SK-N-SH (cell line): ENCODE measurements at regions not wholly inside any gene's neighbourhood (a gene's known extent, or its start where the extent isn't known, plus 50 kb on each side); places are given as distances from the start of the nearest gene placed in this dataset.

Experiments used
- CTCF ChIA-PET: fragments of 300-600, 350-600 bp; formaldehyde crosslinking; extraction: SDS; loops from one replicate; lab custom pipeline; 2021; lab: Yijun Ruan, JAX
- POLR2A ChIA-PET: fragments of 350-600 bp; sonication (Branson Sonifier 250); formaldehyde crosslinking; extraction: SDS; loops from one replicate; lab custom pipeline; 2020; ENCODE audit warnings: antibody characterized with exemption, inconsistent platforms; lab: Yijun Ruan, JAX
- DNase-seq: peaks from one replicate; pipeline ENCODE4 v3.0.0; 2012
- H2AFZ ChIP-seq: fragments of 200-600 bp; sonication (generic); 2 replicates; pipeline ENCODE4 v1.8.1; 2016; ENCODE audit warnings: antibody characterized with exemption, mild to moderate bottlenecking, low read depth
- H3F3A ChIP-seq: fragments of 200-600 bp; sonication (generic); replicated peaks from 2 replicates; pipeline ENCODE3; 2016; ENCODE audit warnings: antibody characterized with exemption, mild to moderate bottlenecking; ENCODE audit not compliant: insufficient read depth
- H3K27ac ChIP-seq, 2 experiments: fragments of 200-500 bp in 1 of 2; fragments of 200-600 bp in 1 of 2; sonication (Bioruptor generic) in 1 of 2; sonication (generic), shearing (Covaris generic) in 1 of 2; 2 replicates each; pipeline versions ENCODE4 v1.5.1 to v1.6.1; 2014 to 2016; ENCODE audit warnings: low read depth in 2 of 2, inconsistent platforms in 1 of 2, low read length in 1 of 2, mild to moderate bottlenecking in 1 of 2, mixed read lengths in 1 of 2
- H3K27me3 ChIP-seq: fragments of 200-600 bp; sonication (generic), shearing (Covaris generic); 2 replicates; pipeline ENCODE4 v1.6.1; 2016; ENCODE audit warnings: mixed run types; ENCODE audit not compliant: insufficient read depth
- H3K36me3 ChIP-seq, 2 experiments: fragments of 200-500 bp in 1 of 2; fragments of 200-600 bp in 1 of 2; sonication (Bioruptor generic) in 1 of 2; sonication (generic) in 1 of 2; replicated peaks in 1 of 2; 2 replicates each; pipeline versions ENCODE3 to v1.5.1; 2014 to 2016; ENCODE audit warnings: low read length in 1 of 2, mild to moderate bottlenecking in 1 of 2; ENCODE audit not compliant: insufficient read depth in 2 of 2, control insufficient read depth in 1 of 2
- H3K4me1 ChIP-seq, 2 experiments: fragments of 200-500 bp in 1 of 2; fragments of 200-600 bp in 1 of 2; sonication (Bioruptor generic) in 1 of 2; sonication (generic), shearing (Covaris generic) in 1 of 2; 2 replicates each; pipeline versions ENCODE4 v1.5.1 to v1.6.1; 2014 to 2016; ENCODE audit warnings: low read depth in 1 of 2, low read length in 1 of 2, mixed run types in 1 of 2; ENCODE audit not compliant: insufficient read depth in 2 of 2, control insufficient read depth in 1 of 2
- H3K4me2 ChIP-seq: fragments of 200-600 bp; sonication (generic), shearing (Covaris generic); 2 replicates; pipeline ENCODE4 v1.6.1; 2017; ENCODE audit warnings: mixed run types
- H3K4me3 ChIP-seq, 2 experiments: fragments of 200-500 bp in 1 of 2; fragments of 200-600 bp in 1 of 2; sonication (Bioruptor generic) in 1 of 2; sonication (generic), shearing (Covaris generic) in 1 of 2; 2 replicates each; pipeline versions ENCODE4 v1.5.1 to v1.8.1; 2014 to 2016; ENCODE audit warnings: low read depth in 2 of 2, inconsistent platforms in 1 of 2, low read length in 1 of 2, mild to moderate bottlenecking in 1 of 2, mixed read lengths in 1 of 2, moderate library complexity in 1 of 2
- H3K79me2 ChIP-seq: fragments of 200-600 bp; sonication (generic); 2 replicates; pipeline ENCODE4 v1.8.1; 2017; ENCODE audit warnings: mild to moderate bottlenecking; ENCODE audit not compliant: insufficient read depth
- H3K9ac ChIP-seq: fragments of 200-600 bp; sonication (generic); 2 replicates; pipeline ENCODE4 v1.6.1; 2017; ENCODE audit warnings: mixed run types
- H3K9me2 ChIP-seq: fragments of 200-600 bp; sonication (generic); 2 replicates; pipeline ENCODE4 v1.6.1; 2017; ENCODE audit warnings: mixed run types
- H3K9me3 ChIP-seq: fragments of 200-600 bp; sonication (generic); 2 replicates; pipeline ENCODE4 v1.6.1; 2017; ENCODE audit warnings: mixed run types, mild to moderate bottlenecking, moderate library complexity
- H4K20me1 ChIP-seq: fragments of 200-600 bp; sonication (generic); 2 replicates; pipeline ENCODE4 v1.6.1; 2017; ENCODE audit warnings: mild to moderate bottlenecking, mixed run types; ENCODE audit not compliant: insufficient read depth
- CHD2 ChIP-seq: fragments of 150-350 bp; IDR thresholded peaks from 2 replicates; pipeline ENCODE4 v1.6.1; 2018; ENCODE audit warnings: low read length; ENCODE audit not compliant: partially characterized antibody
- FOXJ3 ChIP-seq: sonication (generic); formaldehyde crosslinking; IDR thresholded peaks from 2 replicates; pipeline ENCODE4 v1.5.1; 2020; ENCODE audit warnings: mild to moderate bottlenecking, missing genetic modification reagents
- FOXM1 ChIP-seq: IDR thresholded peaks from 2 replicates; pipeline ENCODE4 v1.4.0; 2012; ENCODE audit warnings: low read depth, mild to moderate bottlenecking
- JUND ChIP-seq: IDR thresholded peaks from 2 replicates; pipeline ENCODE4 v1.4.0; 2012
- MEF2A ChIP-seq: IDR thresholded peaks from 2 replicates; pipeline ENCODE4 v1.4.0; 2012; ENCODE audit warnings: low read depth, borderline replicate concordance
- MXI1 ChIP-seq: IDR thresholded peaks from 2 replicates; pipeline ENCODE4 v1.6.1; 2012; ENCODE audit warnings: mild to moderate bottlenecking, low read depth, low read length, improper control_type of control experiment
- POLR2AphosphoS5 ChIP-seq: IDR thresholded peaks from 2 replicates; pipeline ENCODE4 v1.6.1; 2012; ENCODE audit warnings: low read depth, low read length
- RFX5 ChIP-seq: IDR thresholded peaks from 2 replicates; pipeline ENCODE4 v1.6.1; 2012; ENCODE audit warnings: mild to moderate bottlenecking, improper control_type of control experiment, low read length
- RXRA ChIP-seq: IDR thresholded peaks from 2 replicates; pipeline ENCODE4 v1.4.0; 2012; ENCODE audit warnings: low read depth, mild to moderate bottlenecking, borderline replicate concordance
- SMC3 ChIP-seq: IDR thresholded peaks from 2 replicates; pipeline ENCODE4 v1.6.1; 2012; ENCODE audit warnings: low read depth, low read length, improper control_type of control experiment
- WGBS: methylation state at CpG from one replicate; pipeline ENCODE4 v1.1.6; 2017; ENCODE audit warnings: low lambda C conversion rate; 5-methylcytosine and 5-hydroxymethylcytosine counted together
- TF ChIP-seq, protein P1 (sequence below): fragments of 200-600 bp; sonication (generic); IDR thresholded peaks from 2 replicates; pipeline ENCODE4 v1.6.1; 2017; ENCODE audit warnings: antibody characterized with exemption, mild to moderate bottlenecking, moderate library complexity
- TF ChIP-seq, protein P2 (sequence below): IDR thresholded peaks from 2 replicates; pipeline ENCODE4 v1.4.0; 2012; ENCODE audit warnings: low read depth, borderline replicate concordance
- TF ChIP-seq, protein P3 (sequence below): fragments of 150-350 bp; IDR thresholded peaks from 2 replicates; pipeline ENCODE4 v1.6.1; 2017; ENCODE audit warnings: antibody characterized with exemption, low read length, low read depth, borderline replicate concordance

DNA sequence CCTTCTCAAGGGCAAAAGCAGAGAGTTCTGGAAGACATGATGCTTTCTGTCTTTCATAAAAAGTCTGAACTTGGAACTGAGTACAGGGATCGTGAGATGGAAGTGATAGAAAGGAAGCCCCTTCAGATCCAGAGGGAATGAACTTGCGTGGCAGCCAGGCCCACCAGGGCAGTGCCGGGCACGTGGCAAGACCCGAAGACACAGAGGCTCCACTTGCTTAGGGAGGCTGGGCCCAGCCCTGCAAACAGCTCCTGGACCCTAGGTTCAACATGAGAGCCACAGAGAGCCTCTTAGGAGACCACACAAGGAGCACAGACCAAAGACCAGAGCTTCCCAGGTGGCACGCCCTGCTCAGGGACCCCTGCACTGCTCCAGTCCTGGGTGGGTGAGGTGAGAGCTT lies 155.4 kb upstream of the SMIM21 start:
- Histone ChIP-seq H4K20me1 (no peaks in the 10 kb centered on the region), H3K9me3 (no peaks in the 10 kb centered on the region), H3K4me2 (no peak overlapping the region), H3F3A (no peaks in the 10 kb centered on the region), H3K9ac (no peak overlapping the region), H3K27ac (no peak overlapping the region), H3K27me3 (no peaks in the 10 kb centered on the region), H3K79me2 (no peaks in the 10 kb centered on the region), H3K4me3 (no peak overlapping the region), H2AFZ (no peak overlapping the region), H3K36me3 (no peaks in the 10 kb centered on the region), H3K9me2 (no peaks in the 10 kb centered on the region), H3K4me1 (no peaks in the 10 kb centered on the region)
- ChIA-PET CTCF (interaction anchor here (1.0 kb wide), 1 partner anchor 13 kb away, joined by 4 read pairs; no protein-coding TSS in a partner anchor), POLR2A (no interaction called here)
- TF ChIP-seq RFX5 = no peak
- TF ChIP-seq, protein P1, sequence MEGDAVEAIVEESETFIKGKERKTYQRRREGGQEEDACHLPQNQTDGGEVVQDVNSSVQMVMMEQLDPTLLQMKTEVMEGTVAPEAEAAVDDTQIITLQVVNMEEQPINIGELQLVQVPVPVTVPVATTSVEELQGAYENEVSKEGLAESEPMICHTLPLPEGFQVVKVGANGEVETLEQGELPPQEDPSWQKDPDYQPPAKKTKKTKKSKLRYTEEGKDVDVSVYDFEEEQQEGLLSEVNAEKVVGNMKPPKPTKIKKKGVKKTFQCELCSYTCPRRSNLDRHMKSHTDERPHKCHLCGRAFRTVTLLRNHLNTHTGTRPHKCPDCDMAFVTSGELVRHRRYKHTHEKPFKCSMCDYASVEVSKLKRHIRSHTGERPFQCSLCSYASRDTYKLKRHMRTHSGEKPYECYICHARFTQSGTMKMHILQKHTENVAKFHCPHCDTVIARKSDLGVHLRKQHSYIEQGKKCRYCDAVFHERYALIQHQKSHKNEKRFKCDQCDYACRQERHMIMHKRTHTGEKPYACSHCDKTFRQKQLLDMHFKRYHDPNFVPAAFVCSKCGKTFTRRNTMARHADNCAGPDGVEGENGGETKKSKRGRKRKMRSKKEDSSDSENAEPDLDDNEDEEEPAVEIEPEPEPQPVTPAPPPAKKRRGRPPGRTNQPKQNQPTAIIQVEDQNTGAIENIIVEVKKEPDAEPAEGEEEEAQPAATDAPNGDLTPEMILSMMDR = no peak
- no peak for TF ChIP-seq FOXJ3 (CRISPR knock-in tag)
- no peak for TF ChIP-seq FOXM1
- TF ChIP-seq POLR2AphosphoS5 = no peak
- no peak for TF ChIP-seq JUND
- WGBS = 23% methylated on average over 6 of the region's 6 CpGs
- no peak for DNase-seq

DNA sequence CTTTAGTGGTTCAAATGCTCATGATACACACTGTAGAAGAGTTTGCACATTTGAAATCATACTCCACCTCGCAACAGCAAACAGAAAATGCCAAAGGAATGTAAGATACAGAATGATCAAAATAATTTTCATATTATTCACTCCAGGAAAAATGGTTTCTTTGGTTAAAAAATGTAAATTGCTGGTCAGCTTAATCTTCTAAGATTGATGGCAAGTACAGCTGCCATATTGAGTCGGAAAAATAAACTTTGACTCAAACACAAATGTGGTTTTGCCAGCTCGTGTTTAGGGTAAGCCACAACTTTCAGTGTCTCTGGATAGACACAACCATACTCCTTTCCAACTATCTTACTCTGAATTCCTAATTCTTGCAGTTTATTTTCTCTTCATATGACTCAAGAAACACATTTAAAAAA lies 154.9 kb upstream of the SMIM21 start:
- no peaks in the 10 kb centered on the region for H3K79me2 ChIP-seq
- H3K27ac ChIP-seq = no peak overlapping the region
- WGBS = 10% methylated on average over 3 of the region's 3 CpGs
- no peaks in the 10 kb centered on the region for H3K9me3 ChIP-seq
- H4K20me1 ChIP-seq = no peaks in the 10 kb centered on the region
- no peak overlapping the region for H2AFZ ChIP-seq
- no peak overlapping the region for H3K9ac ChIP-seq
- no peaks in the 10 kb centered on the region for H3K9me2 ChIP-seq
- H3K4me1 ChIP-seq = no peaks in the 10 kb centered on the region
- no peak overlapping the region for H3K4me2 ChIP-seq
- POLR2A ChIA-PET = no interaction called here
- no peak overlapping the region for H3K4me3 ChIP-seq
- DNase-seq = no peak
- no peaks in the 10 kb centered on the region for H3F3A ChIP-seq
- TF ChIP-seq MXI1 (no peak), JUND (no peak), CHD2 (no peak)
- no peaks in the 10 kb centered on the region for H3K27me3 ChIP-seq
- CTCF ChIA-PET = no interaction called here
- no peaks in the 10 kb centered on the region for H3K36me3 ChIP-seq

DNA sequence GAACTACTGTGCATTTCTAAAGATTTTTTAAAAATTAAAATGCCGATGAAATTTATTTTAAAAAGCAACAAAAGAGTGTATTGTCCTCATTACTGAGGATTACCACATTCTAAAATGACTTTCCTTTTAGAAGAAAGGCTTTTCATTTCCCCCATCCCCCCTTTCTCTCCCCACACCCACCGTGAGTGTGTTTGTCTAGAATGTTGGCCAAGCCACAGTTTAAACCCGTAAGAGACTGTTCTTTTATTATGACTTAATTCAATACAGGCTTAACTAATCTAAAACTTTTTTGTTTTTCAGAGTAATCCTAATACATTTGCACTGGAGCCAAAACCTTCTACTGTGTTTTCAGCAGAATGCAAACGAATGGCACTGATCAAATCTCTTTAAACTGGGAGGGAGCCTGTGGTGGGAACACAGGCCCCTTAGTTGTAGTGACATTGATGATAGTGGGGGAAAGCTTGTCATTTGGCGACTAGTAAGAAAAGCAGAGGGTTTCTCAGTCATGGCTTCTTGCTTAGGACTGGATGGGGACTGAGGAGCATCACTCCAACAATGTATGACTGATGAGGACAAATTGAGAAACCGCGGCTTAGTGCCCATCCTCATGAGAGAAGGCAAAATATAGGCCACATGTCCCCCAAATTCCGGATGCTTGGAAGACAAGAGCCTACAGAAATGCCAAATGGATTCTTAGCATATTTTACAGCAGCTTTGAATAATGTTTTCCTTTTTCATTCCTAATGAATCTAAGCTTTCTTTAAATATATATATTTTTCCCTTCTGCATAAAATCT lies 154.0 kb upstream of the SMIM21 start:
- TF ChIP-seq, protein P2, sequence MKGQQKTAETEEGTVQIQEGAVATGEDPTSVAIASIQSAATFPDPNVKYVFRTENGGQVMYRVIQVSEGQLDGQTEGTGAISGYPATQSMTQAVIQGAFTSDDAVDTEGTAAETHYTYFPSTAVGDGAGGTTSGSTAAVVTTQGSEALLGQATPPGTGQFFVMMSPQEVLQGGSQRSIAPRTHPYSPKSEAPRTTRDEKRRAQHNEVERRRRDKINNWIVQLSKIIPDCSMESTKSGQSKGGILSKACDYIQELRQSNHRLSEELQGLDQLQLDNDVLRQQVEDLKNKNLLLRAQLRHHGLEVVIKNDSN = no peak
- no peak for TF ChIP-seq MEF2A
- TF ChIP-seq, protein P3, sequence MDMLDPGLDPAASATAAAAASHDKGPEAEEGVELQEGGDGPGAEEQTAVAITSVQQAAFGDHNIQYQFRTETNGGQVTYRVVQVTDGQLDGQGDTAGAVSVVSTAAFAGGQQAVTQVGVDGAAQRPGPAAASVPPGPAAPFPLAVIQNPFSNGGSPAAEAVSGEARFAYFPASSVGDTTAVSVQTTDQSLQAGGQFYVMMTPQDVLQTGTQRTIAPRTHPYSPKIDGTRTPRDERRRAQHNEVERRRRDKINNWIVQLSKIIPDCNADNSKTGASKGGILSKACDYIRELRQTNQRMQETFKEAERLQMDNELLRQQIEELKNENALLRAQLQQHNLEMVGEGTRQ = no peak
- TF ChIP-seq SMC3 = no peak
- TF ChIP-seq RXRA = no peak
- Histone ChIP-seq H3K4me2 (no peak overlapping the region), H3K4me1 (no peaks in the 10 kb centered on the region), H3K9ac (no peak overlapping the region), H3F3A (no peaks in the 10 kb centered on the region), H3K4me3 (no peak overlapping the region), H3K27me3 (no peaks in the 10 kb centered on the region), H3K27ac (no peak overlapping the region), H2AFZ (no peak overlapping the region), H4K20me1 (no peaks in the 10 kb centered on the region), H3K9me2 (no peaks in the 10 kb centered on the region), H3K79me2 (no peaks in the 10 kb centered on the region), H3K9me3 (no peaks in the 10 kb centered on the region), H3K36me3 (no peaks in the 10 kb centered on the region)
- ChIA-PET POLR2A (no interaction called here), CTCF (no interaction called here)
- WGBS = 32% methylated on average over 8 of the region's 8 CpGs
- DNase-seq = no peak
